GM10266 (cell line): ENCODE measurements at regions not wholly inside any gene's neighbourhood (a gene's known extent, or its start where the extent isn't known, plus 50 kb on each side); places are given as distances from the start of the nearest gene placed in this dataset.

Source experiments
- DNase-seq: peaks from one replicate; pipeline ENCODE4 v3.0.0; 2012; ENCODE audit errors: extremely low spot score
- TF ChIP-seq, protein P1 (sequence below): IDR thresholded peaks from 2 replicates; pipeline ENCODE4 v1.5.1; 2012; ENCODE audit warnings: mild to moderate bottlenecking, low read depth; ENCODE audit not compliant: control insufficient read depth, insufficient read depth; ENCODE audit errors: missing control alignments

DNA sequence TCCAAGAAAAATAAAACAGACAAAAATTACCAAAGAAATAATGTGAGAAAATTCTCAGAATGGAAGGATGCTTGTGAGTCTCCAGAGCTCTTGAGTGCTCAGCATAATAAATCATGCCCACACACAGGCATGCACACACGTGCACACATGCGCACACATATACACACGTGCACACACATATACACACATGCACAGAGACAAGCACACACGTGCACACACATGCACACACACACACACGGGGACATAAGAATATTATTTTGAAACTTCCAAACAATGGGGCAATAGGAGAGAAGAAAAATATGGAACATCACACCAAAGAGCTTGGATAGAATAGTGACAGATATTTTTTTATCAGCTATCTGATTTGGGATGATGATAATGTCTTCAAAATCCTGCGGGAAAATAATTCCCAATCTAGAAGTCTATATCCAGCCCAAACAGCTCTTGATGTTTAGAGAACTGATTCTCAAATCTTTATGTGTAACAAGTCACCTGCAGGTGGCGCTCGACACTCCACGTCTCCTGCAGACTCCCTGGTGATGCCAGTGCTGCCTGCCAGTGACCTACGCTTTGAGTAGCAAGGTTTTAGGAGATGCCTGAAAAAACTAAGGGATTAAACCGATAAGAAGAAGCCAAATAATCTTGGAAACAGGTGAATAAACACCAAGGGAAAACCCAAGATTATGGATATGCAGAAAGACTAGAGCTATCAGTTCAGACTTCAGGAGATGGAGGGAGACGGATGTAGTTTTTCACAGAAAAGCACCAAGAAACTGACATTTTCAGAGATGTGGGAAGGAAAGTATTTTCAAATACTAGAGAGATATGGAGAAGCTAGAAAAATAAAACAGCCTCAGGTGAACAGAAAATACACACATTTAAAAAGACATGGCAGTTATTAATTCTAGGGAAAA is 743.6 kb downstream of the ETS1 start:
- DNase-seq: peak; percentile 46
- TF ChIP-seq, protein P1, sequence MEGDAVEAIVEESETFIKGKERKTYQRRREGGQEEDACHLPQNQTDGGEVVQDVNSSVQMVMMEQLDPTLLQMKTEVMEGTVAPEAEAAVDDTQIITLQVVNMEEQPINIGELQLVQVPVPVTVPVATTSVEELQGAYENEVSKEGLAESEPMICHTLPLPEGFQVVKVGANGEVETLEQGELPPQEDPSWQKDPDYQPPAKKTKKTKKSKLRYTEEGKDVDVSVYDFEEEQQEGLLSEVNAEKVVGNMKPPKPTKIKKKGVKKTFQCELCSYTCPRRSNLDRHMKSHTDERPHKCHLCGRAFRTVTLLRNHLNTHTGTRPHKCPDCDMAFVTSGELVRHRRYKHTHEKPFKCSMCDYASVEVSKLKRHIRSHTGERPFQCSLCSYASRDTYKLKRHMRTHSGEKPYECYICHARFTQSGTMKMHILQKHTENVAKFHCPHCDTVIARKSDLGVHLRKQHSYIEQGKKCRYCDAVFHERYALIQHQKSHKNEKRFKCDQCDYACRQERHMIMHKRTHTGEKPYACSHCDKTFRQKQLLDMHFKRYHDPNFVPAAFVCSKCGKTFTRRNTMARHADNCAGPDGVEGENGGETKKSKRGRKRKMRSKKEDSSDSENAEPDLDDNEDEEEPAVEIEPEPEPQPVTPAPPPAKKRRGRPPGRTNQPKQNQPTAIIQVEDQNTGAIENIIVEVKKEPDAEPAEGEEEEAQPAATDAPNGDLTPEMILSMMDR: peak; percentile 72

DNA sequence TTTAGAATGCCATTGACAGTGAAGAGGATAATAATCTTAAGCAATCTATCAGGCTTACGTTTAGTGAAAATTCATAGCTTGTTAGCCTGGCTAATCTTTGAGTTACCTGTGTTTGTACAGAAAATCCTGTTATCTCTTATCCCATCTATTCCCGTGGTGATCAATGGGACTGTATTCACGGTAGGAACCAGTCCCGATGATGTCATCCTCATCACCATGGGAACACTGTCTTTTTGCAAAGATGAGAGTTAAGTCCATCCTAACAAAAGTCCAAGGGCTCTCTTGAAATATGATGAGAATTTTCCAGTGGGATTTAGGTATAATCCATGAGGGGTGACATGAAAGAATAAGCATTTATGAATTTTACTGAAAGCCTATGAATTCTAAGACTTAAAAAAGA is 762.2 kb downstream of the ETS1 start:
- DNase-seq: no peak
- TF ChIP-seq, protein P1: no peak

DNA sequence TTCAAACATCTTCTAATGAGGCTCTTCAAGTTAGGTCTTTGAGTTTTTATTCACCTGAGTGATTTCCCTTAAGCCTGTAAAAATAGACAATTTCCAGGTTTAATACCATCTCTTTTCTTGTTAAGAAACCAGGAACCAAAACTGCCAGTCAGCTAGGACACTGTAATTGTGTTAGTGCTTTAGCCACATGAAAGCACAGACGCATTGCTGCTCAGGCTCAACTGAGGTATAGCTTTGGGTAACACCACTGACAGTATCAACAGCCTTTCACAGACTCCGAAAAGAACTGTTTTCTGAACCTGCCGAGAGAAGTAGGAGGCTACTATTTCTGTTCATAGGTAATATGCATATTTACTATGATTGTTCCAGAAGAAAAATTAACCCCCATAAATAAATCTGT is 768.7 kb downstream of the ETS1 start:
- no peak for DNase-seq
- TF ChIP-seq, protein P1: no peak

DNA sequence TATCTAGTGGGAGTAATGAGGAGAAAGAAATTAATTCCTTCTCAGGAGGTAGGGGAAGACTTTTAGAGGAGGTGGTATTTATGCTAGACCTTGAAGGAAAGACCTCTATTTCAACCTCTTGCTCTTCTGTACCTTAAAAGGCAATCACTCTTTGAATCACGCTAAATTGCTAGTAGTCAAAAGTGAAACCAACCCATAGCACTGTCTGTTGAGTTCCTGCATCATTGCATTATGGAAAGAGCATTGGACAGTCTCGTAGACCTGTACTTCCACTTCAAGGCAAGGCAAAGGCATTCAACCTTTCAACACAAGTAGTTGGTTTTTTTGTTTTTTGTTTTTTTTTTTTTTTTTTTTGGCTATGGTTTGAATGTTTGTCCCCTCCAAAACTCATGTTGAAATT is 770.4 kb downstream of the ETS1 start:
- TF ChIP-seq, protein P1: no peak
- no peak for DNase-seq

DNA sequence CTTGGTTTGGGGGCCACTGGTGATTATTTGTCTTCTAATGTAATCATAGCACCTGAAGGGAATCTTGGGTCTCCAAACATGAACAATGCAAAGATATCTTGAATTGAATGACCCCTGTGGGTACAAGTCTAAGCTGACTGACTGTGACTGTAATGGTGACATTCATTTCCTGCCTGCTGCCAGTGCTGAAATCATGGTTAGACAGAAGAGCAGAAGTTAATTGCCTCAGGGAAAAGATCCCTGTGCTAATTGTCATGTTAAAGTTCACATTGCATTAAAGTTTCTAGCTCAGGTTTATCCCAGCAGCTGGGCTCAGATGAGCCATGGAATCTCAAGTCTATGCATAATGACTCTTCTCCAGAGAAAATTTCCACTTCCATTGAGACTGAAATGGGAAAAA is 772.0 kb downstream of the ETS1 start:
- TF ChIP-seq, protein P1: no peak
- no peak for DNase-seq

DNA sequence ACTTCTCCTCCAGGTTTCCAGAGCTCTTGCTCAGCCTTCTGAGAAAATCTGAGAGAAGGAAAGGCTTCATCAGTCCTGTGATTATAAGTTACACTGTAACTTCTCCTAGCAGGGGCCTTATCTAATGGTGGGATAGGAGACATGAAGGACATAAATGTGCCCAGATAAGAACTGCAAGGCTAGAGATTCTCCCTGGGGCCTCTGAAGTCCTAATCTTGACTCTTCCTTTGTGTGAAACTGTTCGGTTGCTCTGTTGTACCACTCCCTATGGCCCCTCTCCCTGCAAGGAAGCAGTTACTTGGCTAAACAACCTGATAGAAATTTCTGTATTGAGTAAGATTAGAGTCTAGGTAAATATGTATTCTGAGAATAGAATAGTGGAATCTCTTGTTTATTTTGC is 780.9 kb downstream of the ETS1 start:
- no peak for DNase-seq
- TF ChIP-seq, protein P1: no peak

DNA sequence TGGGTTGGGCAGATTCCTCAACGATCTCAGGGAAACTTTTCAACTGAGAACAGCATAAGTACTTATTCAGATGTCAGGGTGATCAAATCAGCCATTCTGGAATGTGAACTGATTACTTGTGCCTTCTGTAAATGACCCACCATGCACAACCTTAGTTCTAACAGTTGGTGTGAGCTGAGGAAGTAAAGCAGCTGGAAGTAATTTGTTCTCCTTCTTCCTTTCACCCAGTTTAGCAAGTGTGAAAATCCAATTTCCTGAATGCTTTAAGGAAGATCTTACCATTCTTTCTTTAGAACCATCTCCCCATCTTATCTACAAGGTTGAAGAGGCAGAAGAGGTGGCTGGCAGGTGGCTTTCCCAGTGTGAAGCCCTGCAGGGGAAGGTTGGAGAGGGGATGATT is 781.6 kb downstream of the ETS1 start:
- DNase-seq: no peak
- TF ChIP-seq, protein P1: no peak
